Stimulated activated CD8-positive, alpha-beta memory T cell treated with anti-CD3 and anti-CD28 coated beads, Interleukin-2, amount 100 ng/mL, for 48 hours (primary cell): ENCODE measurements at regions not wholly inside any gene's neighbourhood (a gene's known extent, or its start where the extent isn't known, plus 50 kb on each side); places are given as distances from the start of the nearest gene placed in this dataset.

Experiments used
- DNase-seq, 2 donors: peaks; one replicate each; pipeline ENCODE4 v3.0.0-alpha.2; 2020; ENCODE audit warnings: low read depth in 2 of 2

DNA sequence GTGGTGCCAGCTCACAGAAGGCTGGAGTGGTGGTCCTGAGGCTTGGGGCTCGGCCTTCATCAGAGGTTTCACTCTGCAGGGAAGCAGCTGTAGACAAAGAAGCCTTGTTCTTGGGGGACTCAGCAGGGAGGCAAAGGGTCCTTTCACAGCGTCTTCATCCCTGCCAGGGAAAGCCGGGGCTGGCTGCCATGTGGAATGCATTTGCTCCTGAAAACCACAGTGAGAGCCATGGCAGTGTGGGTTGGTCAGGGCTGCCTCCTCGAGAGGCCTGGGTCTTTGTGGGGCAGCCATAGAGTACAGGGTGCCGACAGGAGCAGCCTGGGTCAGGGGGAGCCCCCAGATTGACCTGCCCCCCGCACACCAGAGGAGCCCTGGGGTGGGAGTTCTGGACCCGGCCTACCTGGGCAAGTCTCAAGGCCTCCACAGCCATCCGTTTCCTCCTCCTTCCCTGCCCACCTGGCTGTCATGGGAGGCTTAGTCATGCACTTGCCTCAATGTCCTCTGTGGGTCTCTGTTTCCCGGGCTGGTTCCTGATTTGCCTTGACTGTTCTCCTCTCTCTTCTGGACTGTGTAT lies 144.0 kb downstream of the CDC5L start:
- DNase-seq: no peak

DNA sequence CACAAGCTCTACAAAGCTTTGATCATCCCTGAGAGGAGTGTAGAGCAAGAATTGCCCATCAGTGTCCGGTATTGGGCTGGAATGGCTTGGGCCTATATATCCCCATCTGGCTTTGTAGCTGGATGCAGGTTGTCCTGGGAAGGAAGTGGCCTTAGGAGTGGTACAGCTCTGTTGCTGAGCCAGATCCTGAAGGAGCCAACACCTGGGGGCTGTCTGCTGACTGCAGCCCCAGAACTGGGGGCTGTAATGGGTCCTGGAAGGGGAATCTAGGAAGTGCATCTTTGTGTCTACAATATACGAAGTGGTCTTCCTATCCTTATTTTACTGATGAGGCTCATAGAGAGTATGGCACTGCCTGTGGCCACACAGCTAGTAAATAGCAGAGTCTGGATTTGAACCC lies 145.9 kb downstream of the CDC5L start:
- DNase-seq: no peak

DNA sequence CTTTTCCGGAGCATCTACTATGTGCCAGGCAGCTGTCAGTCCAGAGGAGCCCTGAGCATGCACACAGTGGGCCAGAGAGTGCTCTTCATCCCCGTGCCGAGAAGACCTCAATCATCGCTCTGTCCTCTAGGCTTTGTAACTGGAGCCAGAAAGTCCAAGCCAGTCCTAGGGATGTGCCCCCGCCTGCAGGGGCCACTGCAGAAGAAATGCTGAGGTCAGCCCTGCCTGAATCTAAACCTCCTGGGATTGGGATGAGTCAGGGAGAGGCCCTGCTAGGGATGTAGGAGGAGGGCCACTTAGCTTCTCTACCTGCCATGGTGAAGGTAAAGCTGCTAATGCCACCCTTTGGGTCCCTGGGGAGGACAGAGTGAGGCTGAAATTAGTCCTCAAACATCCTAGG lies 146.8 kb downstream of the CDC5L start:
- DNase-seq: no peak

DNA sequence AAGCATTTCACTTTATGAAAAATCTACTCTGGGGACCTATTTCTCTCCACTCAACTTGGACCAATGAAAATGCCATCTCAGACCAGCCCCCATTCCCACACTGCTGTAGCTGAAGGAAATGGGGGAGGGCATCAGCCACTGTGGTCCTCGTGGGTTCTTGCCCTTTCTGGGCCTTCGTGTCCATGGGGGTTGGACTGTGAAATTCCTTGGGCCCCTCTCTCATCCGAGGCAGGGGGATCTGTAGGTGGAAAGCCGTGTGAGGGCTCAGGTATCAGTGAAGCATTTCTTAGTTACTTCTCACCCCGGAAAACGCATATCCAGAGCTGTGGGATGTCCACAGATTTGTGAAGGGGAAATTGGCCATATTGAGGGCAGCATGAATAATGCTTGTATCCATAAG lies 147.9 kb downstream of the CDC5L start:
- no peak for DNase-seq

DNA sequence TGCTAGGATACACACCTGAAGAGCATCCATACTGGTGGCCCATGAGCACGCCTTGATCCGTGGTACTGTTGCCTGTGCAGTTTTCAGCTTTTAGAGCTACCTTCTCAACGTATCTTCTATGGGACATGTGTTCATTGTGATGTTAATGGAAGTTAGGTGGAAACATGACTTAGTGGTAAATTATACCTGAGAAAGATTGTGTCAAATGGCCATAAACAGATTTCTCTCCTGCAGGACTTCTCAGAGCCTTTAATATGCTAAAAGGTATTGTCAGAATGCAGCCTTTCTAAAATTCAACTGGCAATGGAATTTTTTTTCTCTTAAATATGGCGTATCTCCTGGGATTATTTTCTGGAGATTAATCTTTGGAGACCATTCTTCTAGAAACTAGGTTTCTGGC lies 148.5 kb downstream of the CDC5L start:
- DNase-seq: no peak

DNA sequence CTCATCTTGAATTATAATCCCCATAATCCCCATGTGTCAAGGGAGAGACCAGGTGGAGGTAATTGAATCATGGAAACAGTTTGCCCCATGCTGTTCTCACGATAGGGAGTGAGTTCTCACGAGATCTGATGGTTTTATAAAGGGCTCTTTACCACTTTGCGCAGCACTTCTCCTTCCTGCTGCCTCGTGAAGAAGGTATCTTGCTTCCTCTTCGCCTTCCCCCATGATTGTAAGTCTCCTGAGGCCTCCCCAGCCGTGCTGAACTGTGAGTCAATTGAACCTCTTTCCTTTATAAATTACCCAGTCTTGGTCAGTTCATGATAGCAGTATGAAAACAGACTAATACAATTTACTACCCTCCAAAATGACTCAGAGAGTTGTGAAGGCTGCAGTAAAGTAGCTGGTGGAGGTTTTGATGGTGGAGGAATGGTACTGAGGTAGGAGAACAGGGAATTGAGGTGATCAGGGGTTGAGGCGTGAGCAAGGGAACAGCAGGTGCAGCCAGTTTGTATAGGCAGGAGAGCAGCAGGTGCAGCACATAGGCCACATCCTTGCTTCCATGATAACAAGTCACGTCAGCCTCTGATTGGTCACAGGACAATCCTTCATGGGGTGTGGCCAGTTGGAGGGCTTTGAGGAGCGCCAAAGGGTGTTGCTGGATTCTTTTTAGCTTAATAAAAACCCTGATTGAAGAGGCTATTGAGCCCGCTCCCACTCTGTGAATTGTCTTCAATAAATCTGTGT lies 150.0 kb downstream of the CDC5L start:
- DNase-seq: no peak

DNA sequence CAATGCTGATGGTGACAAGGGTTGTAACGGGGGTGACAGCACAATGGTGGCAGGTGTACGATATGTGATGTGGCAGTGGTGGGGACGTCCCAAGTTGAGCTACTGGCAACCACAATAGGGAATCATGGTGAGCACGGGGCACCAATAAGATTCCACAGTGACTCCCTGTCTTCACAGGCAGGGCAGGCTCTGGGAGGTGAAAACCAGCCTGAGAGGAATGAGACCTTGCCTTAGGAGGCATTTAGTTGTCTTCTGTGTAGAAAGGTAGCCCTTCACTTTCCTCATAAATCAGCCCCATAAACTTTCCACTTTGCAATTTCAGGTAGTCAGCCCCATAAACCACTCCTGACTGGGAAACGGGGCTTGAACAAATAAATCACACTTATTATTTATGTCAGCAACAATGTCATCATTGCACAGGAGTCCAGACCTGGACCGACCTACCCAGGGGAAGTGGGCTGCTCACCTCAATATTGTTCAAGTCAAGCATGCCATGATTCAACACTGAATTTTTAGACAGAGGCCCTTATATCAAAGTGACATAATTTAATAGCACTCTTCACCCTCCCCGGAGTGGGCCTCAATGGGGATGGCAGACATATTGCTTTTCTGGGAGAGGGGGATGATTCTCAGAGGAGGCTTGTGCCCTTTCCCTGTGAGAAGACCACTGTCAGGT lies 150.8 kb downstream of the CDC5L start:
- DNase-seq: no peak

DNA sequence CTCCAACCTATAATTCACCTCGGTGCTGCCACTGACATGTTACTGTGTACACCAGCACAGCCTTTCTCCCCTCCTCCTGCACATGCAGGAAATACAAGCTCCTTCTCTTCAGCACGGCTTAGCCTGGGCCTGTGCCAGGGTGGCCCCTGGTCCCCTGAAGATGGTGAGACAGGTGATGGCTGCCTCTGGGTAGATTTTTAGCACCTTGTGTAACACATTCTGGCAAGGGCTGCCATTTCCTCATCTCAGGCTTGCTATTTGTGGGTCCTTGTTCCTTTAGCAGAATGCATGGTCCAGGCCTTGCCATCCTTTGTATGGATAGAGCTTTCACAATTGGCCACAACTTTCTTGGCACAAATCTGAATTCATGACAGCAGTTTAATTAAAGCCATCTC lies 151.3 kb downstream of the CDC5L start:
- no peak for DNase-seq

DNA sequence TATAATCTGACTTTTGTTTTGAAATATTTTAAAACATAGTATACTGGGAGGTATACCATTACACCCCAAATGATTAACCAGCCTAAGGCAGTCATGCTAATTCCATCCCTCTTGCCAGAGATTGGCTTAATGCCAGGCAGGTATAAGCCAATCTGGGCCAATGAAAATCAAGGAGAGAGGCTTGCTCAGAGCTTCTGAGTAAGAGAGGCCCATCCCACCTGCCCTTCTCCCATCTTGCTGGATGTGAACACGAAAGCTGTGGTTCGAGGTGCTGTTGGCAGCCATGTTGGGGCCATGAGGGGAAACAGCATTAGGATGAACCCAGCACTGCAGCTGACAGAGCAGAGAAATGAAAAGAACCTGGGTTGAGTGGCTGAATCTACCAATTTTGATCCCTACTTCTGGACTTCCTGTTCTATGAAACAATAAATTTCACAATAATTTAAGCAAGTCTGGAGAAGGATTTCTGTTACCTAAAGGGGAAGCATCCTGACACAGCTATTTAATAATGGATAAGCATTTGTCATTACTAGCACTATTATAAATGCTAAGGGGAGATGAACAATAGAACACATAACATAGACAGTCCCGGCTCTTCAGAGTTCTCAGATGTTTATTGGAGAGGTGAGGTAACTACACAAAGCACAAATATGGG lies 152.3 kb downstream of the CDC5L start:
- DNase-seq: no peak

DNA sequence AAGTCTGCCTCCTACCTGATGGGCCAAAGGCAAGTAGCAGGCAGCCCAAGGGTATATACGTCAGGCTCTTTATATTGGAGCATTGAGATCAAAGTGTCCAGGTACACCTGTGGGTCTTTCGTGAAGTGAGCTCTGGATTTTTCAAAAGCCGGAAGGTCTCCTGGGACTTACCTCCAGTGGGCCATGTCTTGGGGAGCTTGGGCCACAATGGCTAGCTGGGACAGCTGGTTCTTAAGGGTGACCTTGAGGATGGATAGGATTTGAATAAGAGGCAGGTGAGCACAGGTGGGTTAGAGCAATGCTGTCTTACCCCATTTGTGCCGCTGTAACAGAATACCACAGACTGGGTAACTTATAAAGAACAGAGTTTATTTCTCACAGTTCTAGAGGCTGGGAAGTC lies 153.4 kb downstream of the CDC5L start:
- no peak for DNase-seq

DNA sequence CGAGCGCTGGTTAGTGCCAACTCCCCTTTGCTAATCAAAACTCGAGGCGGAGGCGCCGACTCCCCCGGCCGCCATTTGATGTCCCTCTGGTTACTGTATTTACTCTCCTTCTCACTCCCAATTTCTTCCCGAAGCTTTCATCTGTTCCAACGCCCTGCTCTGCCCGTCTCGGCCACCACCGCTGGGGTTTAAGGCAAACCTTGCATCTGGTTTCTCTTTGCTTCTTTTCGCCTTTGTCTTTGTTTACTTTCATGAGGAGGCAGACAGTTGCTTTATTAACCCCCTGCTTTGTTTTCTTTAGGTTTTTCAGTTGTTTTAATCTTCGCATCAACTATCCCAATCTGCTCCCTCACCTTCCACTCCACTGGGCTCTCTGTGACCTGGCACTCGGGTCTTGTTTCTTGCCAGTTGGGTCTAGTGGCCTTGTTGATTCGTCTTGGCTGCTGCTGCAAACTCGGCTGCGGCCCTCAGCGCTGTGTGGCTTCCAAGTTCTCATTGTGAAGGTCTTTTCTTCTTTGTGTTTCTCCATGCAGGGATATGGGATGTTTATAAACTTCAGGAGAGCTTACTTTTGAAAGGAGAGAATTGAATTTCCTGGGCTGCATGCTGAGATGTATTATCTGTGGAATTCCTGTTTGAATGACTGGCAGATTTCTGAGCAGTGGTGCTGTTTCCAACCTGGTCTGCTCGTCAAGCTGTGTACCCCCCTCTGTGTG lies 155.1 kb downstream of the CDC5L start:
- no peak for DNase-seq

DNA sequence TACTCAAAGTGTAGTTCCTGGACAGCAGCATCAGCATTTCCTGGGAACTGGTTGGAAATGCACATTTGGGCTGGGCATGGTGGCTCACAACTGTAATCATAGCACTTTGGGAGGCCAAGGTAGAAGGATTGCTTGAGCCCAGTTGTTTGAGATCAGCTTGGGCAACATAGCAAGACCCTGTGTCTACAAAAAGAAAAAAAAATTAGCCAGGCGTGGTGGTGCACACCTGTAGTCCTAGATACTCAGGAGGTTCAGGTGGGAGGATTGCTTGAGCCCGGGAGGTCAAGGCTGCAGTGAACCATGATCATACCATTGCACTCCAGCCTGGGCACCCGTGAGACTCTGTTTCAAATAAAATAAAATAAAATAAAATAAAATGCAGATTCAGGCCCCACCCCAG lies 156.2 kb downstream of the CDC5L start:
- DNase-seq: no peak

DNA sequence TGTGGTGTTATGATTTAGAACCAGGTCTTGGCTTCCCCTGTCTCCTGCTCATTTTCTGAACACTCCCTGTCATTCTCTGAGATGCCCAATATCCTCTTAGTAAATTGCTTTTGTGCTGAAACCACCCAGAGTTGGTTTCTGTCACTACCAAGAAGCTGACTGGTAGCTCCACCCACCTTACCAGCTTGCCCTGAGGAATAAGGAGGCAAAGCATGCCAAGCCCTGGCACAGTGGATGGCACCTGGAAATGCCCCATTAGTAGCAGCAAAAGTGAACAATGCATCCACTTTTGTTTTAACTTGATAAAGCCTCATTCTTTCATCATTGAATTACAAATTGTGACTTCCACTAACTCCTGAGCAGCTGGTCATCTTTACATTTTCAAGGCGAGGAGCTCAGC lies 157.7 kb downstream of the CDC5L start:
- DNase-seq: no peak

DNA sequence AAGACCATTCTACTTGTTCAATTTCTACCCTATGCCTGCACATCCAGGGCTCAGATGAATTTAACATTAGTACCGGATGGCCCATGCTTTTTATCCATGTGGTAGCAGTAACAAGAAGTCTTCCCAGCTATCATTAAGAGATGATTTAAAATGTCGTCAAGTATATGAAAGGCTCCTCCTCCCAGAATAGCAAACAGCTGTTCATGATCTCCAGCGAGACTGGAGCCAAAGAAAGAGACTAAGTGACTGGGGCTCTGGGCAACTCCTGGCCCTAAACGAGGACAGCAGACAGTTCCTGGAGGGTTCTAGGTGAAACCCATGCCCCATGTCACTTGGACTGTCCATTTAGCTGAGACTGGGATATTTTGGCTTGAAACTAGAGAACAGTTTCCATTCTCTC lies 160.8 kb downstream of the CDC5L start:
- no peak for DNase-seq

DNA sequence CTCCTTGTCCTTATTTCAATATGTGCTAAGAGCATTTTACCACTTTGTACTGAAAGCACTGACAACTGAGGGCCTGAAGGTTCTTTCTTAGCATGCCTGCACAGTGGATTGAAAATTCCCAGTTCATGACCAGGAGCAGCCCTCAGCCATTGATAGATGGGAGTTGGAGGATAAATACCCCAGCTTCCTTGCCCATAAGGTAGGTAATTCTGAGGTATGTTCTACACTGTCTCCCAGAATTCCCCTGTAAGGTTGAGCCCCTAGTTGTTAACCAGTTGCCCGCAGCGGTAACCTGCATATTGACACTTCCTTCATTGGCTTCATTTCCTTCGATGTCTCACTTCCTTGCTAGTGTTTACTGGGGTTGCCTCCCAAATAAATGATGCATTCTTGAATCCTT lies 162.0 kb downstream of the CDC5L start:
- DNase-seq: no peak

DNA sequence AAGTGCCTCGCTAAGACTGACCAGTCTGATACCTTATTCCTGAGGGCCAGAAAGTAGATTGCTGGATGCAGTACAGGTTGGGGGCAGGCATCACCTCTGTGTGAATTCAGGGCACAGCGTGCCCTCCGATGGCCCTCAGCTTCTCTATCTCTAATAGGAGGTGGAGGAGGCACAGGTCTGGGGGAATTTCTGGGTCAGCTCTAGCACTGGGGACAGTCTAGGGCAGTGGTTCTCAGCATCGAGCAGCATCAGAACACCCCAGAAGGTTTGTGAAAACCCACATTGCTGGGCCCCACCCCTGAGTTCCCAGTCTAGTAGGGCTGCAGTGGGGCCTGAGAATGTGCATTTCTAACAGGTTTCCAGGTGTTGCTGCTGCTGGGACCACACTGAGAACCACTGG lies 166.7 kb downstream of the CDC5L start:
- DNase-seq: no peak

DNA sequence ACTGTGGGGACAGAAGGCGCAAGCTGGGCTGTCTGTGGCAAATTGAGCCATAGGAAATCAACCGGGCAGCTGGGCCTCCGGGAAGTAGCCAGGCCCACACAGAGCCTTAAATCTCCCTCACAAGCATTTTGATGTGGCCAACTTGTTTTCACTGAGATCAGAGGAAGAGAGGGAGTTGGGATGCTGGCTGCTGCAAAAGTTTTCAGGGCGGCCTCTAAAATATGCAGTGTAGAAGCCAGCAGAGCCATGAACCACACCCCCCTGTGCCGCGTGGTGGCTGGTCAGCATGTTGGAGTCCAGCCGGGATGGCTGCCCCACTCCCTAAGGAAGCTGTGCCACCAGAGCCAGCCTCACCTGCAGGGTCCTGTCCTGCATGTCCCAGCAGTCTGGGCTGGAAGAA lies 167.4 kb downstream of the CDC5L start:
- DNase-seq: no peak

DNA sequence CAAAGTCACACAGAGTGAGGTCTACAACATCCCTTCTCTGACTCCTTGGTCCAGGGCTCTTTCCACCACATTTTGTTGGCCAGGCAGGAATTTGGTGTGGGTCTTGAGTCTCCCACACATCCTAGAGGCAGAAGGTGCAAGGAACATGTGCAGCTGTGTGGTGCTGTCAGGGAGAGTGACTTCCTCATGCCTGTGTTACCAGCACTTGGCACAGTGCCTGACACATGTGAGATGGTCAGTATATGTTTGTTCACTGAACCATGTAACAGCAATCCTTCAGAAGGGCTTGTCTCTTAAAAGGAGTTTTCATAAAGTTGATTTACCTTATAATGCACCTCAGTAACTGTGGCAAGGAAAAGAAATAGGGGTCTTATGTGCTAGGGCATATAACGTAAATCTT lies 168.5 kb downstream of the CDC5L start:
- no peak for DNase-seq

DNA sequence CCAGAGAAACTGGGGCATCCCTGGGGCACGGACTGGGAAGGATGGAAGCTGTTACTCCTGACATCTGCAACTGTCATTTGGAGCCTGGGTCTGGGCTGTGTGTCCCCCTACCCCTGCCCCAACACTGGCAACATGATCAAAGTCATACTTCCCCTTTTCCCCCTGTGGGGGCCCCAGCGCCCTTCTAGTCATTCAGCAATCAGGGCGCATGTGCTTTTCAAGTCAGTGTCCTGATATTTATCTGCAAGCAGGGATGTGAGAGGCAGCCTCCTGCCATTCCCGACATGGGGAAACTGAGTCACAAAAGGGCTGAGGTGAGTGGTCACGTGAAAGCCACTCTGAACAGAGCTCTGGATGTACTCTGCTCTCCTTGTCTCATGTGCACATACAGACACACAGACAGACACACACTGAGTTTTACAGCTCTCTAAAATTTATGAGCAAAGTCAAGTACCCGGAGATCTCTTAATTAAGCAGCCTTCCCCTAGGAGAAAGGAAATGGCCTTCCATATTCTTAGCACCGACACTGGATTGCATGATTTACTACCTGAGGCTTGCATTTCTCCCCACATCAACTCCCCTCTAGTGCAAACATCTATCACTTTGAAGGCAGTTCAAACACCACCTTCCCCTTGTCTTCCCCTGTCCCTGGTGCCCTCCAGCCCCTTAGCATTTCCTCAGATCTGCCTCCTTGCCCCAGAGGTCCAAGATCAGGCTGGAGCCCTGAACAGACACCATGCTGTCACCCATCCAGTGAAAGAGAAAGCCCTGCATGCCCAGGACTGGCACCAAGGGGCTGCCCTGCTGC lies 170.7 kb downstream of the CDC5L start:
- DNase-seq: no peak

DNA sequence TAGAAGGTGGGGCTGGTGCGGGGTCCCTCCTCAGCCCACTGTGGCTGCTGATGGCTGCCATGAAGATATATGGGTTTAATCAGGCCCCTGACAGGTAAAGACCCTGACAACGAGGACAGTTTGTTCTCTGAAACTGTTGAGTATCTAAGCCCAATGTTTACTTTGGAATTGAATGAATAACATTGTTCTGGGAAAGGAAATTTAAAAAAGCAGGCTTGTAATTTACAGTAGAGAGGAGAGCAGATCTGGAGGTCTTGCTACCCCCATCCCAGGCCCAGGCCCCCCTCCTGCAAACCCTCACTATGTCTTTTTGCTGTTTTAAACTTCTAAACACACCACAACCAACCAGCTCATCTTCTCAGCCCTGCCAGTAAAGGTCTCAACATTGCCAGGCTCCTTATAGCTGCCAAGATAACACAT lies 171.3 kb downstream of the CDC5L start:
- DNase-seq: no peak

DNA sequence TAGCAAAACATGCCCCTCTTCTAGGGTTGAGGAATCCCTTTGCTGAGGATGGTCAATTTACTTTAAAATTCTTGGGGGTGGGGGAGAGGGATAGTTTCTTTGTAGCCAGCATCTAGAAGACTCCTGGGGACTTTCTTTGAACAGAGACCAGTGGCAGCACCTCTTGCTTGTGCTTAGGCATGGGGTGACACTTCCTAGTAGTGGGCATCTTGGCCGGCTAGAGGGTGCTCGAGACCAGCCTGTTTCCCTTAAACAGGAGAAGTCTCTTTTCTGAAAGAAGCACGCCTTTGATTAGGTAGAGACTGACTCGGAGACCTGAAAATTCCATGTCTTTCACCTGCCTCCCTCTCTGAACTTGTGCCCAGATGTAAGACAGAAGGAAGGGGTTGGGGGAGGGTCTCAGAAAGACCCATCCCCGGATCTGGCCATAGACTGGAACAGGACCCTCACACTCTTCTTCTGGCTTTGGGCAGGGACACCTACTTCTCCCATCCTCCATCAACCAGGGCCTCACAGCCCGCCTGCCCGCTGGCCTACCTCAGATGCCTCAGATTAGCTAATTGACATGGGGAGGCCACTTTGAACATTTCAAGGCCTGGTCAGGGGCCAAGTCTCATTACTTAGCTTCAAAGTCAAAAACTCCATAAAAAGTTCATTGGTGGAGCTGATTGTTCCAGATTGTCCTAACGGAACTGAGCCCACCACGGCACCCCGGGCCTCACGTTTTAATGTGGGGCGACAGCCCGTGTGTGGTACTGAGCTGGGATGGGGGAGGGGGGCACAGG lies 172.2 kb downstream of the CDC5L start:
- DNase-seq: no peak
